Brain pericyte (primary cell): ENCODE measurements at regions not wholly inside any gene's neighbourhood (a gene's known extent, or its start where the extent isn't known, plus 50 kb on each side); places are given as distances from the start of the nearest gene placed in this dataset.
"Not testable (repeated sequence)": the region's sequence is repeated elsewhere in the genome, so short reads cannot be mapped to it uniquely, and the experiment has no call there.

ENCODE experiments used
- DNase-seq: peaks from one replicate; pipeline ENCODE4 v3.0.0-alpha.2; 2012; ENCODE audit warnings: low read depth, low spot score

GRCh38 chr14:49946320-49947141, 53.6 kb downstream of the ARF6 start:
- no peak for DNase-seq

GRCh38 chr14:49947506-49947905, 54.6 kb downstream of the ARF6 start:
- DNase-seq = no peak

GRCh38 chr14:49950275-49951228, 57.7 kb downstream of the ARF6 start:
- no peak for DNase-seq

GRCh38 chr14:49951229-49951607, 58.3 kb downstream of the ARF6 start:
- no peak for DNase-seq

GRCh38 chr14:49951691-49952345, 58.9 kb downstream of the ARF6 start:
- DNase-seq = no peak

GRCh38 chr14:49953196-49953595, 60.3 kb downstream of the ARF6 start:
- DNase-seq = no peak

- DNase-seq = no peak
Measured at GRCh38 chr14:49954171-49954631, 61.3 kb downstream of the ARF6 start.

GRCh38 chr14:49955024-49955423, 62.1 kb downstream of the ARF6 start:
- no peak for DNase-seq

GRCh38 chr14:49957089-49957852, 64.4 kb downstream of the ARF6 start:
- no peak for DNase-seq

- DNase-seq = no peak
Measured at GRCh38 chr14:49959822-49960408, 67.0 kb downstream of the ARF6 start.

GRCh38 chr14:49960453-49960852, 67.6 kb downstream of the ARF6 start:
- DNase-seq = no peak

GRCh38 chr14:49961270-49962222, 68.7 kb downstream of the ARF6 start:
- no peak for DNase-seq

GRCh38 chr14:49962621-49963020, 69.7 kb downstream of the ARF6 start:
- no peak for DNase-seq

- DNase-seq = not testable (repeated sequence)
Measured at GRCh38 chr14:49965068-49965651, 72.3 kb downstream of the ARF6 start.

GRCh38 chr14:49966304-49966809, 73.5 kb downstream of the ARF6 start:
- no peak for DNase-seq

- no peak for DNase-seq
Measured at GRCh38 chr14:49966971-49967630, 74.2 kb downstream of the ARF6 start.

GRCh38 chr14:49969961-49970360, 77.1 kb downstream of the ARF6 start:
- DNase-seq = no peak

- DNase-seq = no peak
Measured at GRCh38 chr14:49970474-49971147, 77.7 kb downstream of the ARF6 start.
